ENCODE measurements at regions not wholly inside any gene's neighbourhood (a gene's known extent, or its start where the extent isn't known, plus 50 kb on each side); places are given as distances from the start of the nearest gene placed in this dataset.
"Not testable (repeated sequence)": the region's sequence is repeated elsewhere in the genome, so short reads cannot be mapped to it uniquely, and the experiment has no call there.

DNA sequence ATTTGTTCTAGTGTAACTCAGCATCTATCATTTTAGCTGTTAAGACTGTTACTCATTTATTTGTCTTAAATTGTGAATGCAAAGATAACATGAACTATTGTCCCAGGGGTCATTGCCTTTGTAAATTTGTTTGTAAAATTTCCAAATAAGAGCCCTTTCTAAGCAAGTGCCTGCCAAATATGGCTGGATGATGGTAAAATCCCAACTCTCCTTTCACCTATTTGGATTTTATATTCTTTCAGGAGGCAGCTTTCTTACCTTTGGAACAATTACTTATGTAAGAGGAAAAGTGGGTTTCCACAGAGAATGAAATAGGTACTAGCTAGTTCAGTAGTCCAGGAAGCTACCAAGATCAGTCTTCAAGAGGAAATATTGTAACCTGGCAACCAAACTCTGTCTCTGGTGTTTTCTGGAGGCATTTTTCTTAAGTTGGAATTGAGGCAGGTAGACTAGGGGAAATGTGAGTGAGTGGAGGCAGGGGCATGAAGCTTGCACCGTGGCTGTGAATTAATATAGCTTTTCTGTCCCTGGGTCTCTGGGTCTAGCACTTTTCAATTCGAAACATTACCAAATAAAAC lies 88.5 kb upstream of the XIST start:
- no peak for DNase-seq

DNA sequence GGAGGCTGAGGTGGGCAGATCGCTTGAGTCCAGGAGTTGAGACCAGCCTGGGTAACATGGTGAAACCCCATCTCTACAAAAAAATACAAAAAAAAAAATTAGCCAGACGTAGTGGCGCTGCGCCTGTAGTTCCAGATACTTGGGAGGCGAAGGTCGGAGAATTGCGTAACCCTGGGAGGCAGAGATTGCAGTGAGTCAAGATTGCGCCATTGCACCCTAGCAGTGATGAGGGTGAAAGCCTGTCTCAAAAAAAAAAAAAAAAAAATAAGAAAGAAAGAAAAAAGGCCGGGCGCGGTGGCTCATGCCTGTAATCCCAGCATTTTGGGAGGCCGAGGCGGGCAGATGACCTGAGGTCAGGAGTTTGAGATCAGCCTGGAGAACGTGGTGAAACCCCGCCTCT lies 85.3 kb upstream of the XIST start:
- not testable (repeated sequence) for DNase-seq

DNA sequence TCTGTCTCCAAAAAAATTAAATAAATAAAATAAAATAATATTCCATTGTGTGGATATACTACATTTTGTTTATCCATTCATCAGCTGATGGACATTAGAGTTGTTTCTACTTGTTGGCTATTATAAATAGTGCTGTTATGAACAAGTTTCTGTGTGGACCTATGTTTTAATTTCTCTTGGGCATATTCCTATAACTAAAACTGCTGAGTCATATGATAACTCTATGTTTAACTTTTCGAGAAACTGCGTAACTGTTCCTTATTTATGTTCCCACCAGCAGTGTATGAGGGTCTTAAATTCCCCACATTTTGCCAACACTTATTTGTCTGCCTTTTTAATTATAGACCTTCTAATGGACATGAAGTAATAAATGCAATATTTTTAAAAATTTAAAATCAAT lies 80.0 kb upstream of the XIST start:
- DNase-seq, result no peak

DNA sequence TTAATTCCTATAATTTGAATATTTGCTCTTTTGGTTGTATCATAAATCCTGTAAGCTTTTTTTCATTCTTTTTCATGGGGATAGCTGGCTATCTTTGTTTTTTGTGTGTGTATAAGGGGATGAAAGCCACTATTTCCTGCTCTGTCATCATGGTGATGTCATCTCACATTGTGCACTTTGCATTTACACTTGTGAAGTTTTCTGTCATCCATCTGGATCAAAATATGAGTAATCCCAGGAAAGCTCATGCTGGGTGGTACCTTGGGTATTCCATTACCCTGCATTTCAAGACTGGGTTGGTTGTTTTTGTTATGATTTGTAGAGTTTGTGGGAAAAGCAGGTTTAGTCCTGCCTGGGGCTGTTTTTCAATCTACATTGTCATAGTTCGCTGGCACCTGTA lies 77.8 kb upstream of the XIST start:
- DNase-seq, result no peak

DNA sequence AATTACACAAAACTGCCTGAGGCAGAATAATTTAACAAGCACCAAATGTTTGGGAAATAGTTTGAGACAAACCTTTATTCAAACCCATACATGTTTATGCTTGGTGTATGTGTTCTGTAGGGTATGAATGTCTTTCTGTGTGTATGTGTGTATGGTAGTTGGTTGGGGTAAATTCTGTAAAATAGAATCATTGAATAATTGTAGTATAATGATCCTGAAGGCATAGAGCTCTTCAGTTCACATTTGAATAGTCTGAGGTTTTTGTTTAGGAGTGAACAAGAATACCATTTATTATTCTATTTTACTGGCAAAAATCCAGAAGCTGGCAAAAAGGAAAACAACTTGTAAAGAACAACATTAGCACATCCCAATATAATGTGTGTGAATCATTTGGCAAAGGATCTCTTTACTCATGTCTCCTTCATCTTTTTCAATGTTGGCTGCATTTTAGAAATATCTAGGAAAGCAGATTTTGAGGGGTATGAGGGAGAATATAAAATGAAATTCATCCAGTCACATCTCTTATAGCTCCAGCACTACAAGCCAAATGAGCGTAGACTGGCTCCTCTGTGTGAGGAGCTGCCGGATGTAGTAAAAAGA lies 70.4 kb upstream of the XIST start:
- no peak for DNase-seq

GRCh38 chrX:73916931-73917667 lies 64.6 kb upstream of the XIST start:
- no peak for DNase-seq

DNA sequence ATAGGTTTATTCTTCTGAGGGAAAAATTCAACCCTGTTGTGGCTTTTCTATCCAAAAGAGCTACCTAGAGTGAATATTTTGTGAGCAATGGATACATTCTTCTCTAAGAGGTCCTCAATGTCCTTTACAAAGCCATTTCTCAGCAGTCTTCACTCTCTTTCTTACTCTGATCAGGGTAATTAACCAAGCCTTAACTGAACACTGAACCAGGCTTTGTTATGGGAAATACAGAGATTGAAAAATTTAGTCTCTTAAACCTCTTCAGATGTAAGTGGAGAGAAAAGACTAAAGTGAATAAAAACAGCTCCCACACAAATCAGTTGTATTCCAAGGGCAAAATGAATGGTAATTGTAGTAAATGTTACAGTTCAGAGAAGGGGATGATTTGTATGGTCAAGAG lies 64.0 kb upstream of the XIST start:
- DNase-seq, result no peak

DNA sequence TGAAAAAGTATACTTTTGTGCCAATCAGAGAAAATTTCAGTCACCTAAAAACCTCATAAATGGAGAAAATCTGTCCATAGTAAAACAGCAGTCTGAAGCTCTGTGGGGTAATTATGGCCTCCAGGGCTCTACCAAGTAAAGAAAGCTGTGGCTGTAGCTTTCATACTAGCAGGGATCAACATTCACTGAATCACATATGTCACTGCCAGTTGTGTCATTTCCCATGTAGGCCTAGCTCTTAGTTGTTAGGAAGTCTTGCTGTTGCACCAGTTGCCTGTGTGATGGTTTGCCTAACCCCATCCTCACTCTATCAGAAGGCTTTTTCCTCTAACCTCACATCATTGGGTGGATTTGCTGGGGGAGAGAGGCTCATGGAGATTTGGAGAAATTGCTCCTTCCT lies 62.3 kb upstream of the XIST start:
- DNase-seq, result not testable (repeated sequence)

DNA sequence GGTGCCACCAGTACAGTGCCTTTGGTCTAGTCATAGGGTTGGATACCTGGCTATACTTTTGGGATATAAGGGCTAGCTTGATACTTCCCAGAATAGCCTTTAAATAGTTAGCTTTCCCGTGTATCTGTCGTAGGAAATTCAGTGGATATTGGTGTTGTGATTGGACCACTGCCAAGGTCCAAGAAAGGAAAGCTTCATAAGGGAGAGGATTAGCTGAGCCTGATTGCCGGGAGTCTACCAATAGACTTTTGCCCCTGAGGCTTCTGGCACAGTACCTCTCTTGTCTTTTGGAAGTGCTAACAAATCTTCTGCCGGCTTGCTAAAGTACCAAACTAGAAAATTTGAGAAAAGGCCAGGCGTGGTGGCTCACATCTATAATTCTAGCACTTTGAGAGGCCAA lies 61.1 kb upstream of the XIST start:
- DNase-seq, result no peak

DNA sequence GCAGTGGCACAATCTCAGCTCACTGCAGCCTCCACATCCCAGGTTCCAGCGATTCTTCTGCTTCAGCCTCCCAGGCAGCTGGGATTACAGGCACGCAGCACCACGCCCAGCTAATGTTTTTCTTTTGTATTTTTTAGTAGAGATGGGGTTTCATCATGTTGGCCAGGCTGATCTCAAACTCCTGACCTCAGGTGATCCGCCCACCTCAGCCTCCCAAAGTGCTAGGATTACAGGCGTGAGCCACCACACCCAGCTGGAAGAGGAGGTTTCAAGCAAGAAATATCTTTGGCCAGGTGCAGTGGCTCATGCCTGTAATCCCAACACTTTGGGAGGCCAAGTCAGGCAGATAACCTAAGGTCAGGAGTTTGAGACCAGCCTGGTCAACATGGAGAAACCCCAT lies 59.4 kb upstream of the XIST start:
- DNase-seq, result not testable (repeated sequence)

DNA sequence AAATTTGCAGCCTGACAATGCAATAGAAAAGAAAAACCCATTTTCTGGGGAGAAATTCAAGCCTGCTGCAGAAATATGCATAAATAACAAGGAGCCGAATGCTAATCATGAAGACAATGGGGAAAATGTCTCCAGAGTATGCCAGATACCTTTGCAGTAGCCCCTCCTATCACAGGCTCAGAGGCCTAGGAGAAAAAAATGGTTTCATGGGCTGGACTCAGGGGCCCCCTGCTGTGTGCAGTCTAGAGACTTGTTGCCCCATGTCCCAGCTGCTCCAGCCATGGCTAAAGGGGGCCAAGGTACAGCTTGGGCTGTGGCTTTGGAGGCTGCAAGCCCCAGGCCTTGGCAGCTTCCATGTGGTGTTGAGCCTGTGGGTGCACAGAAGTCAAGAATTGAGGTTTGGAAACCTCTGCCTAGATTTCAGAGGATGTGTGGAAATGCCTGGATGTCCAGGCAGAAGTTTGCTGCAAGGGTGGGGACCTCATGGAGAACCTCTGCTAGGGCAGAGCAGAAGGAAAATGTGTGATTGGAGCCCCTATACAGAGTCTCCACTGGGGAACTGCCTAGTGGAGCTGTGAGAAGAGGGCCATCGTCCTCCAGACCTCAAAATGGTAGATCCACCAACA lies 53.3 kb upstream of the XIST start:
- not testable (repeated sequence) for DNase-seq

GRCh38 chrX:73903941-73904340 lies 51.4 kb upstream of the XIST start:
- DNase-seq, result no peak
